ENCODE measurements at regions not wholly inside any gene's neighbourhood (a gene's known extent, or its start where the extent isn't known, plus 50 kb on each side); places are given as distances from the start of the nearest gene placed in this dataset.
"Not testable (repeated sequence)": the region's sequence is repeated elsewhere in the genome, so short reads cannot be mapped to it uniquely, and the experiment has no call there.

DNA sequence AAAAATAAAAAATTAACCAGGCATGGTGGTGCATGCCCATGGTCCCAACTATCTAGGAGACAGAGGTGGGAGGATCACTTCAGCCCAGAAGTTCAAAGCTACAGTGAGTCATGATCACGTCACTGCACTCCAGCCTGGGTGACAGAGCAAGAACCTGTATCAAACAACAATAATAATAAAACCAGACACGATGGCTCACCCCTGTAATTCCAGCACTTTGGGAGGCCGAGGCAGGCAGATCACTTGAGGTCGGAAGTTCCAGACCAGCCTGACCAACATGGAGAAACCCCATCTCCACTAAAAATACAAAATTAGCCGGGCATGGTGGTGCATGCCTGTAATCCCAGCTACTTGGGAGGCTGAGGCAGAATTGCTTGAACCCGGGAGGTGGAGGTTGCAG, 159.4 kb downstream of the SKIDA1 start:
- H3K9ac ChIP-seq (replicated peaks in 1 of 4; ENCODE audit: extremely low read depth in 1 of 4, low read depth in 3 of 4, low read length in 3 of 4); H2BK120ac ChIP-seq (replicated peaks; ENCODE audit: low read depth, low read length); DNase-seq (ENCODE audit: low read depth in 1 of 2, low spot score in 2 of 2); H2BK15ac ChIP-seq (ENCODE audit: low read length); H3K79me2 ChIP-seq (ENCODE audit: control insufficient read depth in 1 of 2, insufficient read depth in 2 of 2, low read length in 2 of 2); H4K5ac ChIP-seq (ENCODE audit: insufficient read length, low read depth, low read length); H2BK20ac ChIP-seq (ENCODE audit: low read length); H4K91ac ChIP-seq (replicated peaks; ENCODE audit: insufficient read length, low read length); H2BK5ac ChIP-seq (ENCODE audit: low read depth, low read length); H3K27me3 ChIP-seq (replicated peaks in 1 of 4; ENCODE audit: control insufficient read depth in 3 of 4, extremely low read depth in 1 of 4, insufficient read depth in 3 of 4, low read length in 3 of 4); H3K56ac ChIP-seq (replicated peaks; ENCODE audit: insufficient read length, low read depth, low read length); H3K79me1 ChIP-seq (ENCODE audit: low read depth, low read length); POLR2A ChIA-PET (ENCODE audit: partially characterized antibody); H3K4me2 ChIP-seq (ENCODE audit: insufficient read depth in 1 of 2, low read depth in 2 of 2, low read length in 2 of 2); FAIRE-seq; H2AK5ac ChIP-seq (ENCODE audit: low read depth, low read length); H3K4me3 ChIP-seq (ENCODE audit: extremely low read depth in 1 of 4, insufficient read depth in 2 of 4, low read depth in 3 of 4, low read length in 4 of 4); H3K23me2 ChIP-seq (ENCODE audit: low read depth, low read length); H4K20me1 ChIP-seq (replicated peaks in 1 of 2; ENCODE audit: control insufficient read depth in 1 of 2, insufficient read depth in 2 of 2, low read length in 2 of 2); H4K8ac ChIP-seq (ENCODE audit: extremely low read depth, insufficient read depth, low read length); H3K4ac ChIP-seq (replicated peaks; ENCODE audit: insufficient read length, low read depth, low read length); H3K23ac ChIP-seq (ENCODE audit: insufficient read length); H2AFZ ChIP-seq (ENCODE audit: low read length); H3K27ac ChIP-seq (ENCODE audit: low read depth, low read length); H3K18ac ChIP-seq (ENCODE audit: extremely low read depth, low read length); H3K14ac ChIP-seq (ENCODE audit: insufficient read length); H3K9me3 ChIP-seq (ENCODE audit: insufficient read depth in 2 of 2, low read depth in 1 of 2, low read length in 1 of 2); H3K36me3 ChIP-seq (ENCODE audit: control insufficient read depth in 2 of 4, insufficient read depth in 4 of 4, low read length in 3 of 4): not testable (repeated sequence)
- Histone ChIP-seq H3K4me1 (replicated peaks in 1 of 4; ENCODE audit: control insufficient read depth in 3 of 4, insufficient read depth in 4 of 4, low read length in 3 of 4) (peaks cover 3 to 13% (median 6%) of the 10 kb centered on the region in 4 experiments; a peak in 4 of 7 replicates), H2BK12ac (ENCODE audit: low read depth, low read length) (peak overlapping the region; percentile 60; the same call in 1 of the 2 replicates)
- CTCF ChIA-PET (ENCODE audit: partially characterized antibody): interaction anchor here (0.9 kb wide), 1 partner anchor 58 kb away, joined by 3 read pairs; no protein-coding TSS in a partner anchor
- WGBS, 2 experiments (ENCODE audit: extremely low coverage in 1 of 2, insufficient coverage in 1 of 2, insufficient read length in 1 of 2, insufficient replicate concordance in 2 of 2, low coverage in 1 of 2, low lambda C conversion rate in 2 of 2, missing lambda C conversion rate in 1 of 2): 85% methylated on average over 6 of the region's 6 CpGs; no CpG with 5 or more reads in 1 of the 2 experiments
